Tibial nerve (tissue), 4 donors: ENCODE measurements at regions not wholly inside any gene's neighbourhood (a gene's known extent, or its start where the extent isn't known, plus 50 kb on each side); places are given as distances from the start of the nearest gene placed in this dataset.

Experiments
- CTCF ChIP-seq, 5 experiments: fragments of 200-600 bp in 3 of 5; fragments of 450-650 bp in 2 of 5; sonication (generic) in 3 of 5; IDR thresholded peaks; one replicate each; pipeline ENCODE4 v1.5.1; 2016 to 2019; ENCODE audit warnings: antibody characterized with exemption in 5 of 5, mild to moderate bottlenecking in 3 of 5, moderate library complexity in 2 of 5
- EP300 ChIP-seq, 2 donors: sonication (generic); formaldehyde crosslinking; IDR thresholded peaks; one replicate each; pipeline ENCODE4 v1.6.1; 2017; ENCODE audit warnings: antibody characterized with exemption in 2 of 2, mild to moderate bottlenecking in 1 of 2
- POLR2A ChIP-seq, 2 donors: fragments of 450-650 bp; IDR thresholded peaks; one replicate each; pipeline ENCODE4 v1.6.1; 2017; ENCODE audit warnings: antibody characterized with exemption in 2 of 2, mild to moderate bottlenecking in 2 of 2, moderate library complexity in 2 of 2

GRCh38 chr13:90884066-90884465, 463.4 kb upstream of the MIR17HG start:
- TF ChIP-seq CTCF (IDR thresholded peaks at IDR 0.05), result no peak
- no peak for TF ChIP-seq POLR2A (IDR thresholded peaks at IDR 0.05)
- no peak for TF ChIP-seq EP300 (IDR thresholded peaks at IDR 0.05)
